ENCODE measurements at regions not wholly inside any gene's neighbourhood (a gene's known extent, or its start where the extent isn't known, plus 50 kb on each side); places are given as distances from the start of the nearest gene placed in this dataset.

GRCh38 chr2:64220894-64221617 is 76.8 kb upstream of the PELI1 start:
- TF ChIP-seq CTCF (IDR thresholded peaks at IDR 0.05; ENCODE audit: low read depth, low read length), result no peak
- DNase-seq (ENCODE audit: low read depth, low spot score), result no peak
- no peak overlapping the region for H3K4me3 ChIP-seq (ENCODE audit: low read depth, low read length)
- in situ Hi-C loops (cut with HindIII; ENCODE audit: low sequenced_read_pairs), result no loop called here

GRCh38 chr2:64221935-64222334 is 77.7 kb upstream of the PELI1 start:
- no peak for DNase-seq (ENCODE audit: low read depth, low spot score)
- in situ Hi-C loops (cut with HindIII; ENCODE audit: low sequenced_read_pairs), result no loop called here
- no peak for TF ChIP-seq CTCF (IDR thresholded peaks at IDR 0.05; ENCODE audit: low read depth, low read length)
- H3K4me3 ChIP-seq (ENCODE audit: low read depth, low read length), result no peak overlapping the region

- no peak for TF ChIP-seq CTCF (IDR thresholded peaks at IDR 0.05; ENCODE audit: low read depth, low read length)
- in situ Hi-C loops (cut with HindIII; ENCODE audit: low sequenced_read_pairs), result no loop called here
- peak; percentile 35 for DNase-seq (ENCODE audit: low read depth, low spot score)
- H3K4me3 ChIP-seq (ENCODE audit: low read depth, low read length), result no peak overlapping the region
These were observed 78.1 kb upstream of the PELI1 start for GRCh38 chr2:64222351-64222750.

- in situ Hi-C loops (cut with HindIII; ENCODE audit: low sequenced_read_pairs), result no loop called here
- H3K4me3 ChIP-seq (ENCODE audit: low read depth, low read length), result no peak overlapping the region
- TF ChIP-seq CTCF (IDR thresholded peaks at IDR 0.05; ENCODE audit: low read depth, low read length), result no peak
- DNase-seq (ENCODE audit: low read depth, low spot score), result no peak
These were observed 78.8 kb upstream of the PELI1 start for GRCh38 chr2:64223055-64223454.

GRCh38 chr2:64225491-64225890 is 81.3 kb upstream of the PELI1 start:
- DNase-seq (ENCODE audit: low read depth, low spot score), result peak; percentile 30
- no peak for TF ChIP-seq CTCF (IDR thresholded peaks at IDR 0.05; ENCODE audit: low read depth, low read length)
- in situ Hi-C loops (cut with HindIII; ENCODE audit: low sequenced_read_pairs), result no loop called here
- H3K4me3 ChIP-seq (ENCODE audit: low read depth, low read length), result no peak overlapping the region

- in situ Hi-C loops (cut with HindIII; ENCODE audit: low sequenced_read_pairs), result no loop called here
- no peak for TF ChIP-seq CTCF (IDR thresholded peaks at IDR 0.05; ENCODE audit: low read depth, low read length)
- no peak overlapping the region for H3K4me3 ChIP-seq (ENCODE audit: low read depth, low read length)
- no peak for DNase-seq (ENCODE audit: low read depth, low spot score)
These were observed 82.4 kb upstream of the PELI1 start for GRCh38 chr2:64226611-64227010.
